ENCODE measurements at regions not wholly inside any gene's neighbourhood (a gene's known extent, or its start where the extent isn't known, plus 50 kb on each side); places are given as distances from the start of the nearest gene placed in this dataset.

DNA sequence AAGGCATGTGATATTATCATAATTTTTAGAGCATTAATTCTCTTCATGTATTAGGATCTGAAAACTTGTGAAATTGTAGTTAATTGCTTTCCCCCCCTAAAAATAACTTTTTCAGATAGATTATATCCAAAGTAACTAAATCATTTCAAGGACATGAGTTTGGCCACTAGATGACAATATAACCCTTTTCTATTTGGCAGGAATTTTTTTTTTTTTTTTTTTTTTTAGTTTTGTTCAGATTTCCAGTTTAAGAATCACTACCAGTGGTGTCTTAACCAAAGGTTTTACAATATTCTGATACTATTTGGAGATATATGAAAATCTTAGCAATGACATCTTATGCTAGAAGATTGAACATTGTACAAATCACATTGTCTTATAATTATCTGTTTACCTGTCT, 370.8 kb downstream of the AMY1C start:
- TF ChIP-seq, protein P1, sequence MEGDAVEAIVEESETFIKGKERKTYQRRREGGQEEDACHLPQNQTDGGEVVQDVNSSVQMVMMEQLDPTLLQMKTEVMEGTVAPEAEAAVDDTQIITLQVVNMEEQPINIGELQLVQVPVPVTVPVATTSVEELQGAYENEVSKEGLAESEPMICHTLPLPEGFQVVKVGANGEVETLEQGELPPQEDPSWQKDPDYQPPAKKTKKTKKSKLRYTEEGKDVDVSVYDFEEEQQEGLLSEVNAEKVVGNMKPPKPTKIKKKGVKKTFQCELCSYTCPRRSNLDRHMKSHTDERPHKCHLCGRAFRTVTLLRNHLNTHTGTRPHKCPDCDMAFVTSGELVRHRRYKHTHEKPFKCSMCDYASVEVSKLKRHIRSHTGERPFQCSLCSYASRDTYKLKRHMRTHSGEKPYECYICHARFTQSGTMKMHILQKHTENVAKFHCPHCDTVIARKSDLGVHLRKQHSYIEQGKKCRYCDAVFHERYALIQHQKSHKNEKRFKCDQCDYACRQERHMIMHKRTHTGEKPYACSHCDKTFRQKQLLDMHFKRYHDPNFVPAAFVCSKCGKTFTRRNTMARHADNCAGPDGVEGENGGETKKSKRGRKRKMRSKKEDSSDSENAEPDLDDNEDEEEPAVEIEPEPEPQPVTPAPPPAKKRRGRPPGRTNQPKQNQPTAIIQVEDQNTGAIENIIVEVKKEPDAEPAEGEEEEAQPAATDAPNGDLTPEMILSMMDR (IDR thresholded peaks at IDR 0.05): peak; percentile 29
- TF ChIP-seq ZFX (IDR thresholded peaks at IDR 0.05; ENCODE audit: borderline replicate concordance): no peak
